NCI-H345 treated with DMSO at 0.1 percent for 48 hours (cell line): ENCODE measurements at regions not wholly inside any gene's neighbourhood (a gene's known extent, or its start where the extent isn't known, plus 50 kb on each side); places are given as distances from the start of the nearest gene placed in this dataset.

Experiments used
- DNase-seq: peaks from one replicate; lab custom pipeline; 2025; ENCODE audit not compliant: unreplicated experiment; lab: John Stamatoyannopoulos, UW

GRCh38 chr9:85263288-85263687, 478.5 kb downstream of the AGTPBP1 start:
- DNase-seq: no peak

- no peak for DNase-seq
Observed at GRCh38 chr9:85262333-85262732, 479.4 kb downstream of the AGTPBP1 start.

DNA sequence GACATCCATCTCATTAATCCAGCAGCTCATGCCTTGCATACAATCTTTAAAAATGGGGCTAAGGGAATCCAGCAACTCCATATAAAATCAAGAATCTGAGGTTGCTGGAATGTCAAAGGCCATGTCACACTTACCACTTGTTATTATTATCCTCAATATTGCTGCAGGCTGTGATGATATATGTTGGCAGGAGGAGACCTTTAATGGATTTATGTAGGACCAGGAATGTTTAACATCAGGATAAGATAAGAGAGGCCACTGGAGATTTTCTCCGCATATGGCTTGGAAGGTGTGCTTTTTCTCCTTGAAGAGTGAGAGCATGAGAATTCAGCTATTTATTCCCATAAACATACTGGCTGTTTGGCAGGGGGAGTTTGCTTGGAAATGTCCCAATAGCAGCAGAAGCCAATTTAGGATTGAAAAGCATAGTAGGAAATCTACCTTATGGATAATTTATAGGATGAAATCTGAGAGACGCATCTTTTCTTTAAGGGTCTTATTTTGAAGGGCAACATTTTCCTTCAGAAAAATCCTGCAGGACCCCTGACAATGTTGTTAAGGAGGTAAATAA, 481.4 kb downstream of the AGTPBP1 start:
- no peak for DNase-seq

DNA sequence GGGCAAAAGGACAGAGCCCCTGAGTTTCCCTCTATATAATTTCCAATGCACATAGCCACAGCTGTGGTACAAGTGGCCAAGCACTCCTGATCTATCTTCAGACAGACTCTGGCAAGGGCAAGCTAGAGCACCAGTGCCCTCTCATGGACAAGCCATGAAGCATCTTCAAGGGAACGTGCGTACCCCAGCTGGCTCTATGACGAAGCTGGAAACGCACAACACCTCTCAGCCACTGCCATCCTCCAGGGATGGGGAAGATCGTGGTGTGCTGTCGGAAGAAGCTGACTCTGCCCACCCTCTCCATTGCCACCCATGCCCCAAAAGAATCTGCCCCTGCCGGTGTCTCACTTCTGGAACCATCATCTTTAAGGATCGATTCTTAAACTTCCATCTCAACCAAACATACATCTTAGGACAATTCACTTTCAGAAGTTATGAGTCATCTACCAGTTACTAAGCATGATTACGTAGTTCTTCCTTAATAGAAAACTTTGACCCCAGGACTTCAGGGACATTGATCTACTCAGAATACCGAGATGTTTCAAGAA, 482.9 kb downstream of the AGTPBP1 start:
- peak; percentile 47 for DNase-seq

DNA sequence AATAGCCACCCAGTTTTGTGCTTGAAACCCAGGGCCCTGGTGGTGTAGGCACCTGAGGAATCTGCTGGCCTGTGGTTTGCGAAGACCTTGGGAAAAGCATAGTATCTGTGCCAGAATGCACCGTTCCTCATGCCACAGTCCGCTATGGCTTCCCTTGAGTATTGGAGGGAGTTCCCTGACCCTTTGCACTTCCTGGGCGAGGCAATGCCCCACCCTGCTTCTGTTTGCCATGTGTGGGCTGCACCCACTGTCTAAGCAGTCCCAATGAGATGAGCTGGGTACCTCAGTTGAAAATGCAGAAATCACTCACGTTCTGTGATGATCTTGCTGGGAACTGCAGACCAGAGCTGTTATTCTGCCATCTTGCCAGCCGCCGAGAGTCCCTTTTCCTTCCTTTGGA, 483.5 kb downstream of the AGTPBP1 start:
- no peak for DNase-seq

- no peak for DNase-seq
Observed at GRCh38 chr9:85249313-85249621, 492.5 kb downstream of the AGTPBP1 start.

DNA sequence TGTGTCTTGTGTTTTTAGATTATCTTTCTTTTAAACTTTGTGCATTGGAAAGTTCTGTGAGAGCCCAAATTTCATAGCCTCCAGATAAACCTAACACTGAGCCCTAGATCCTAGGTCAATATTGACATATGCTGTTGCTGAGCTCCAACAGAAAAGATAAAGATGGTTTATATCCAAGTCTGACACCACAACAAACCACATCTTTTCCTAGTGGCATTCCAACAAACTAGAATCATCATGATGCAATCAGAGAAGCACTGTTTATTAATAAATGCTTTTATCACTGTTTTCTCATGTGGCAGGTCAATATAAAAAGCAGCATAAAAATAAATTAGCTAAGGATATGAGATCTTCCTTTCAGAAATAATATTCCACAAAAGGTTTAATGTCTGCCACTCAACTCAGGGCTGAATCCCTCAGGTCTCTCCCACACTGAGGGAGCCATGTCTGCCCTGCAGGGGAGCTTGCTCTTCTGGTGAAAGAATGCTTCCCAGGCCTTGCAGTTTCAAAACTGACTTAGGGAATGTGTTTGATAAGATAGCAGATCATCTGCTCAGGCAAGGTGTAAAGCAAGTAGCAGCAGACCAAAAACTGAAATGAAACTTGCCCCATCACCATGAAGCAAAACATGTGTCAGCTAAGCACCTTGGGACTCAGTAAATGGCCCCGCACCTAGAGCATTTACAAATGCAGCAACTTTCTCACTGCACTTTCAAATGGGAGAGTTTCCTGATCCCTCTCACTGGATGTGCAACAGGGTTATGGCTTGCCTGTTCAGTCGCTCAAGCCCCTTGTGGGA, 493.0 kb downstream of the AGTPBP1 start:
- no peak for DNase-seq

DNA sequence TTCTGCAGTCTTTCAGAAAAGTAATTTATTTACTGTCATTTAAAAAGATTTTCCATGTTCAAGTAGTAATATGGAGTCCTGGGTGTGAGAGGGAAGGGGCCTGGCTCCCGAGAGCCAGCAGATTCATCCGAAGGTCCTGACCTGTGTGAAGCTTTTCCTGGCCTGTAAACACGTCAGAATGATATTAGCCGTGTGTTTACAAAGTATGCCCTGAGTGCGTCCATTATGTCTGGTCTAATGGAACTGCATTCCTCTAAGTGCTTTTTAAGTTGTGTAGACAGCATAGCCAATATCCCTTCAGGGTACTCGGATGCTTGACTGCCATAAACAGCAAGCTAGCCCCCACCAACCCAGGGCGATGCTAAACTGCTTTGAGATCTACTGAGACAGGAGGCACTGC, 495.2 kb downstream of the AGTPBP1 start:
- no peak for DNase-seq

- no peak for DNase-seq
Observed at GRCh38 chr9:85244856-85245255, 496.9 kb downstream of the AGTPBP1 start.

DNA sequence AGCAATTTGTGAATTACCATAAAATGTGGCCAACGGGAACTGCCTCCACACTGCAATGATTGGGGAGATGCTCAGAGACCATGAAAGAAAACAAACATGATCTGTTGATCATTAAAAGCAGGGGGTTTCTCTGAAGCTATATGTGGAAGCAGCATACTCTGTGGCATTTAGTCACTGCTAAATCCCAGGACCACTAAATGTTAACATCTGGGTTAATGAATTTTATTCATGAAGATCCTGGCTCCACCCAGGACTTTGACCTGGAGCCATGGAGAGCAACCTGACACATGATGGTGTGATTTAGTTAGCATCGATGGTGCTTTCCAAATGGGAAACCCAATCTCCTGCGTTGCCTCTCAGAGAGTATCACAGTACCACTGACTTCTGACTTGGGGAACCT, 497.8 kb downstream of the AGTPBP1 start:
- DNase-seq: no peak

- no peak for DNase-seq
Observed at GRCh38 chr9:85237478-85237877, 504.3 kb downstream of the AGTPBP1 start.

DNA sequence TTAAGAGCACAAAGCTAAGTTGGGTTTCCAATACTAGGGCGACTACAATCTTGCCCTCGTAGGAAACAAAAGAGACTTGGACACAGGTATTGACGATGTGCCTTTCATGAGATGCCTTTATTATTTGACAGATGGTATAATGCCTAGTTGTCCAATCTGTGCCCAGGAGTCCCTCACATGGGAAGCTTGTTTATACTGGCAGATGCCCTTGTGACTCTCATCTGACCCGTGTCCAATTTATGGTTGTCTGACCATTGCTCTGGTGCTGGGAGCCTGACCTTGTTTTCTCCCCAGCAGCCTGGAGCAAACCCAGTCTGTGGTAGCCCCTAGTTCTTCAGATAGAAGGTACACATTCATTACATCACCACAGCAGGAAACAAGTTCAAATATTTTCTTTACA, 511.7 kb downstream of the AGTPBP1 start:
- no peak for DNase-seq

- no peak for DNase-seq
Observed at GRCh38 chr9:85228111-85228855, 513.5 kb downstream of the AGTPBP1 start.

DNA sequence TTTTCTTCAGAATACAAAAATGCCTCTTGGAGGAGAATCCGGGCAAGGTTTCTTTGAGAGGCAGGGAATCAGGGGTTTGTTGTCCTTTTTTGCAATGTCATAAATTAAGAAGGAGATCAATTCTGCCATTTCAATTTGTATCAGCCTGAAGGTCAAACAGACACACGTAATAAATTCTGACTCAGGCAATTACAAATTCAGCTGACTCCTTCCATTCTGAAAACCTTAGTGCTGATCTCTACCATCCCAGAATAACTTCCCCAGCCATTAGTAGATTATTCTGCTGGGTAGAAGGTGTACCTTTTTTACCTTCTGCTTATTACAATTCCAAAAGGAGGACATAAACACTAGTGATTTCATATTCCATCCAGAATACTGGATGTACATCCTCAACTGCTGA, 516.6 kb downstream of the AGTPBP1 start:
- no peak for DNase-seq

DNA sequence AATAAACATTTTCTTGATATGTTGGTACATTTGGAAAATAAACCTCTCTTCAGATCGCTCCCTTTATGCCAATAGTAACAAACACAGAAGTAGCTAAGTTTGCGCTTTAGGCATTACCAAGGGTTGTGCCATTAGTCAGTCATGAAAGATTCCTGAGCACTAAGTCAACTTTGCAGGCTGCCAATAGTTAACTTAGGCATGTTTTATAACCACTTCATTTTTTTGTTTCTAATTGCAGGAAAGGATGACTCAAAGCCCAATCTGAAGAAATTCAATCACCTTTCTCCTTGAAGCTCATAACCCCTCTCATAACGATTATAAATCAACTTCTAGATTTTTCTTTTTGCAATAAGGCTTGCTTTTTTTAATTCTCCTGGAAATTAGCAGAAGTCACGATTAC, 517.0 kb downstream of the AGTPBP1 start:
- no peak for DNase-seq

- DNase-seq: no peak
Observed at GRCh38 chr9:85224301-85224700, 517.5 kb downstream of the AGTPBP1 start.

- DNase-seq: no peak
Observed at GRCh38 chr9:85223506-85224125, 518.1 kb downstream of the AGTPBP1 start.

DNA sequence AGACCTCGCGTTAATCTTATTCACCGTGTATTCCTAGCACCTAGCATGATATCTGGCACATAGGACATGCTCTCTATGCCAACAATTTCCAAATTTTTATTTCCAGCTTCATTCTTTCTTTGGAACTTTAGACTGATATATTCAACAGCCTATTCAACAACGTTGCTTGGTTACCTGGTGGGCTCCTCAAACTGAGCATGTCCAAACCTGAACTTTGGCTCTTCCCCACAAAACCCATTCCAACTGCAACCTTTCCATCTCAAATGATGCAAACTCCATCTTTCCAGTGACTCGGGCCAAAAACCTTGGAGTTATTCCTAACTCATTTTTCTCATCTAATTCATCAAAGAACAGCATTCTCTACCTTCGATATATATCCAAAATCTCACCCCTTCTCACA, 525.2 kb downstream of the AGTPBP1 start:
- no peak for DNase-seq

DNA sequence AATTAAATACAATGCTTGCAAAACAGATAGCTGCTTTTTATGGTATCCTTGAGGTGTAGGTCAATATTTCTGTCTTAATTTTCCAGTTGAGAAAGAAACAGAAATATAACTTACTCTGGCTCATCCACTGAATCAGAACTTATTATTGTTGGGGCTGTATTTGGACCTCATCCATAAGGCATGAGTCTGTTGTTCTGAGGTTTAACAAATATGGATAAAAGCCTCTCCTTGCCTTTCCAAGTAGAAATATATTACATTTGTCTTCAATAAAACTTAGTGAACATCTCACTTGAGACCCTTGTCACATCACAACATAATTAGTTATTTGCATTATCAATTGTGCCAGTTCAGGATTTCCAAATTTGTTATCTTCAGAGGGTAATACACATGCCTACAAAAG, 525.8 kb downstream of the AGTPBP1 start:
- no peak for DNase-seq

GRCh38 chr9:85215416-85215815, 526.3 kb downstream of the AGTPBP1 start:
- DNase-seq: no peak
